GM19239 (cell line): ENCODE measurements at regions not wholly inside any gene's neighbourhood (a gene's known extent, or its start where the extent isn't known, plus 50 kb on each side); places are given as distances from the start of the nearest gene placed in this dataset.

ENCODE experiments used
- DNase-seq: peaks from one replicate; pipeline ENCODE4 v3.0.0; 2011; ENCODE audit warnings: low spot score; ENCODE audit not compliant: insufficient read length
- FAIRE-seq: peaks from 2 replicates; lab custom pipeline; 2011; peaks lifted over from hg19 to GRCh38; lab: Jason Lieb, UNC

GRCh38 chr2:120612931-120613330 lies 122.7 kb upstream of the GLI2 start:
- no peak for FAIRE-seq
- DNase-seq, result no peak

- no peak for DNase-seq
- no peak for FAIRE-seq
Measured at GRCh38 chr2:120613742-120614571, 121.7 kb upstream of the GLI2 start.

GRCh38 chr2:120614901-120615300 lies 120.8 kb upstream of the GLI2 start:
- no peak for DNase-seq
- FAIRE-seq, result no peak

GRCh38 chr2:120616261-120616660 lies 119.4 kb upstream of the GLI2 start:
- DNase-seq (no peak), FAIRE-seq (no peak)

GRCh38 chr2:120617055-120617454 lies 118.6 kb upstream of the GLI2 start:
- DNase-seq, result no peak
- FAIRE-seq, result no peak

GRCh38 chr2:120618830-120619229 lies 116.8 kb upstream of the GLI2 start:
- FAIRE-seq (no peak), DNase-seq (no peak)

GRCh38 chr2:120619579-120619978 lies 116.1 kb upstream of the GLI2 start:
- no peak for FAIRE-seq
- no peak for DNase-seq

- DNase-seq (no peak), FAIRE-seq (no peak)
Measured at GRCh38 chr2:120620025-120620793, 115.5 kb upstream of the GLI2 start.

GRCh38 chr2:120622159-120622869 lies 113.4 kb upstream of the GLI2 start:
- FAIRE-seq (no peak), DNase-seq (no peak)

- no peak for FAIRE-seq
- no peak for DNase-seq
Measured at GRCh38 chr2:120622886-120623753, 112.5 kb upstream of the GLI2 start.

- no peak for FAIRE-seq
Measured at GRCh38 chr2:120624061-120624737, 111.5 kb upstream of the GLI2 start.

GRCh38 chr2:120624738-120625446 lies 110.8 kb upstream of the GLI2 start:
- FAIRE-seq, result no peak
- DNase-seq, result no peak

More at GRCh38 chr2:120624061-120624737, 111.5 kb upstream of the GLI2 start:
- no peak for DNase-seq

GRCh38 chr2:120625865-120626560 lies 109.7 kb upstream of the GLI2 start:
- DNase-seq (no peak), FAIRE-seq (no peak)

- no peak for FAIRE-seq
- no peak for DNase-seq
Measured at GRCh38 chr2:120626566-120626965, 109.1 kb upstream of the GLI2 start.

GRCh38 chr2:120628248-120628647 lies 107.4 kb upstream of the GLI2 start:
- DNase-seq, result no peak
- no peak for FAIRE-seq

- DNase-seq (no peak), FAIRE-seq (no peak)
Measured at GRCh38 chr2:120629241-120629895, 106.3 kb upstream of the GLI2 start.

GRCh38 chr2:120630031-120630701 lies 105.5 kb upstream of the GLI2 start:
- FAIRE-seq, result no peak
- DNase-seq, result no peak
